ENCODE measurements at regions not wholly inside any gene's neighbourhood (a gene's known extent, or its start where the extent isn't known, plus 50 kb on each side); places are given as distances from the start of the nearest gene placed in this dataset.

GRCh38 chr1:229067546-229067945 lies 203.4 kb upstream of the RAB4A start:
- TF ChIP-seq CTCF (IDR thresholded peaks at IDR 0.05 in 4 of 5, conservative IDR thresholded peaks at IDR 0.05 in 1 of 5) (no peak), POLR2A (IDR thresholded peaks at IDR 0.05) (no peak)

All from gastrocnemius medialis (tissue), 4 donors.